ENCODE measurements at regions not wholly inside any gene's neighbourhood (a gene's known extent, or its start where the extent isn't known, plus 50 kb on each side); places are given as distances from the start of the nearest gene placed in this dataset.

DNA sequence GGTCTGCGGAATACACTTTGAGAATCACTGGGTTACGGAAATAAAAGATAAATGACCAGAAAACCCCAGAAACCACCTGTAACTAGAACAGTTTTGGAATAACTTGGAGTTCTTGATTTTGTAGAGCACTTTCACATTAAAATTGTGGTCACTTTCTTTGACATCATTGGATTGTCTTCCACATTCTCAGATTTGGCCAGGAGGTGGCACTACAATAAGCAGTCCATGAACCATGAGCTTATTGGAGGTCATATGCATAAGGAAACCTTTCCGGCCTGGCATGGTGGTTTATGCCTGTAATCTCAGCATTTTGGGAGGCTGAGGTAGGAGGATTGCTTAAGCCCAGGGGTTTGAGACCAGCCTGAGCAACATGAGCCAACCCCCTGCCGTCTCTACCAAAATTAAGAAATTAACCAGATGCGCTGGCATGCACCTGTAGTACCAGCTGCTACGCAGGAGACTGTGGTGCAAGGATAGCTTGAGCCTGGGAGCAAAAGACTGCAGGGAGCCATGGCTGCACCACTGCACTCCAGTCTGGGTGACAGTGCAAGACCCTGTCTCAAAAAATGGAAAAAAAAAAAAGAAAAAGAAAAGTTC, 107.7 kb upstream of the CAND1 start:
- DNase-seq, result no peak

GRCh38 chr12:67173258-67173657, 95.9 kb upstream of the CAND1 start:
- DNase-seq, result no peak

DNA sequence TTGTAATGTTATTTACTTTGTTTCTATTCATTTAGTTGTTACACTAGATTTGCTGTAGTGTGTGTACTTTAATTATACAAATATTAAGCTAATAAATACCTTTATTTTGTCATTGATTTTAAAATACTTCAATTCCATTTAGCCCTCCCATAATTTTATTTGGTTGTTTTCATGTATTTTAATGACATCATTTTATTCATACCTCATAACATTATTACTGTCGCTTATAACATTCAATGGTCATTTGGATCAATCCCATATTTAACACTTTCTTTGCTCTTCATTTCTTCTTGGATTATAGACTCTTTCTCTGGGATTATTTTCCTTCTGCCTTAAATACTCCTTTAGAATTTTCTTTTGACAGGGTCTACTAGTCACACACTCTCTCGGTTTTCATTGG, 86.6 kb upstream of the CAND1 start:
- no peak for DNase-seq

- DNase-seq, result no peak
Observed at GRCh38 chr12:67193704-67194103, 75.5 kb upstream of the CAND1 start.

- no peak for DNase-seq
Observed at GRCh38 chr12:67200386-67200785, 68.8 kb upstream of the CAND1 start.

- no peak for DNase-seq
Observed at GRCh38 chr12:67202011-67202677, 67.0 kb upstream of the CAND1 start.

DNA sequence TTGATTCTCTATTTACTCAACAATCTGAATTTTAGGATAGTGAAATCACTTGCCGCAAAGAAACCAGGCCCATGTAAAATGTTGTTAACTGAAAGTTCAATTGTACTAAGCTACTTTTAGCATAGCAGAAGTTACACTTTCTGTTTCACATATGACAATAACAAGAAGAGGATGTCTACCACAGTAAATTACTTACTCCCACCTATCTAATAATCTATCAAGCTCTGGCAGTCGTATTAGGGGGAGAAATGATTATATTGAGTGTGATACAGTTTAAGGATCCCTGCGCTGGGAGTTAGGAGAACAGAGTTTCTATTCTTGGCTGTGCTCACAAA, 66.5 kb upstream of the CAND1 start:
- no peak for DNase-seq

DNA sequence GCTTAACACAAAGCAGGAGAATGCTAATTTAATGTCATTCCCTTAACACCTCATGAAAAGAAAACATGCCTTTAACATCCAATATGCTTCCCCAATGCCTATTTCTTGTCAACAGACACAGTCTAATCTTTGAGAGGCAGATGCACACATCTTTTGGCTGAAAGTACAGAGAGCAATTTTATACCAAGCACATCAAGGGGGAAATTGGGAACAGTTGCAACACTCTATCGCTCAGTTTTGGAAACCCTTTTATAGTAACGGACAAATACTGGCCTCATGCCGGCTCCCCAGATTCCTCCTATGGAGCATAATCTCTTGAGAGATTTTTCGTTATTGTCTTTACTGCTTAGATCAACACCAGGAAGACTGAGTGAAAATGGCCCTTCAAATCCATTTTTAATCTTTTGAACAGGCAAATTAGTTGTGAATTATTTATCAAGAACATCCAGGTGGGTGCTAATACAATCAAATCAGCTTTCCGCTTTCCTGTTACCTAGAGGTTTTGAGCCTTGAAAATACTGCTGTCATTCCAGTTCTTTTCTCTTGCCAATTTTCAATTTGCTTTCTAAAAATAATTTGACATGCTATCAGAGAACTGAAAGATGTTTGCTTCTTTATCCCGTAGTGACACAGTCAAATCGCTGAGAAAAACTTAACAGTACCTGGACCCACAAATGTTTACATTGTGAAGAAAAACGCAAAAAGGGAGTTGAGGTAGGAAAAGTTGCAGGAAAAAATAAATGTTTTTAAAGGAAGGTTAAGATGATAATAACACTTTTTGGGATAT, 60.7 kb upstream of the CAND1 start:
- no peak for DNase-seq

DNA sequence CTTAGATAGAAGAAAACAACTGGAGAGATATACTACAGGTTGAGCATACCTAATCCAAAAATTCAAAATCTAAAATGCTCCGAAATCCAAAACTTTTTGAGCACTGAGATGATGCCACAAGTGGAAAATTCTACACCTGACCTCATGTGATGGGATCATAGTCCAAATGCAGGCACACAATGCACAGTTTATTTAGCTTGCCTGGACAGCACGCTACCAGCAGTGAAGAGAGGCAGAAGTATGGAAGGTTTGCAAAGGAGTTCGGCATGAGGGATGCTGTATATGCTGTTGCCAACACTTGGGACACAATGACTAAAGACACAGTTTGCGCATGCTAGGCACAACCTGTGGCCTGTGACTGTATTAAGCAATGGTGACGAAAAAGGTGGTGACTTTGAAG, 58.1 kb upstream of the CAND1 start:
- DNase-seq, result no peak

DNA sequence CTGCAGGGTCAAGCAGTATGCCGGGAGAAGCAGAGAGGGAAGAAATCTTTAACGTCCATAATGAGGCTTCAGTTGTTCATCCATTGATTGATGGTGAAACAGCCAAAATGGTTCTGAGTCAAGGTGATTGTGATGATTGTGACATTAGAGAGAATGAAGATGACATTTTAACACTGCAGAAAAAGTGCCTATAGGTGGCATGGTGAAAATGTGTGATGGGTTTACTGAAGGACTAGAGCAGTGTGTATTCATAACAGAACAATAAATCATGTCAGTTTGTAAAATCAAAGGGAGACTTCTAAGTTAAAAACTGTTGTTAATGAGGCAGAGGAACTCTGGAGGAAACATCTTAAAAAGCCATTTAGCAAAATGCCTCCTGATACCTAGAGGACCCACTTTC, 57.7 kb upstream of the CAND1 start:
- DNase-seq, result no peak

GRCh38 chr12:67217647-67218046, 51.5 kb upstream of the CAND1 start:
- no peak for DNase-seq

Data from NCI-H2171 treated with DMSO at 0.1 percent for 48 hours (cell line).